Cardiac septum (tissue), 1 donor: ENCODE measurements at regions not wholly inside any gene's neighbourhood (a gene's known extent, or its start where the extent isn't known, plus 50 kb on each side); places are given as distances from the start of the nearest gene placed in this dataset.
"Not testable (repeated sequence)": the region's sequence is repeated elsewhere in the genome, so short reads cannot be mapped to it uniquely, and the experiment has no call there.

Source experiments
- DNase-seq: peaks from one replicate; pipeline ENCODE4 v3.0.0-alpha.2; 2020; ENCODE audit warnings: low spot score
- intact Hi-C: fragments of 100-400 bp; cut with DNase I; formaldehyde crosslinking; loops from one replicate; pipeline ENCODE4 v1.14.0; 2022
- donor health status: DM: no; HTN: no; CAD: no.

DNA sequence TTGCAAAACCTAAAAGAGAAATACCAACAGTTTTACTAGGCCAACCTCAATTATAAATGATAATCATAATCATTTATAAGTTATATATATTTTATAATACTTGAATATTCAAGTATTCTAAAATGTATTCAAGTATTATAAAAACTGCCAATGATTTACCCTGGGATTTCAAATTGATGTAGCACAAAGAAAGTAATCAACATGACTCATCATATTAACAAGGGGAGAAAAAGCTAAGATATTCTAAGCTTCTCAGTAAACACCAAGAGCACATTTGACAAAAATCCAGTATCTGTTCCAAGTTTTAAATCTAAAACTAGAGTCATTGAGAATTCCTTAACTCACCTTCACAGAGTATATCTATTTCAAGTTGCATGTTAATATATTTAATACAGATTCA is 56.1 kb downstream of the CAPZA3 start:
- intact Hi-C loops: no loop called here
- no peak for DNase-seq

DNA sequence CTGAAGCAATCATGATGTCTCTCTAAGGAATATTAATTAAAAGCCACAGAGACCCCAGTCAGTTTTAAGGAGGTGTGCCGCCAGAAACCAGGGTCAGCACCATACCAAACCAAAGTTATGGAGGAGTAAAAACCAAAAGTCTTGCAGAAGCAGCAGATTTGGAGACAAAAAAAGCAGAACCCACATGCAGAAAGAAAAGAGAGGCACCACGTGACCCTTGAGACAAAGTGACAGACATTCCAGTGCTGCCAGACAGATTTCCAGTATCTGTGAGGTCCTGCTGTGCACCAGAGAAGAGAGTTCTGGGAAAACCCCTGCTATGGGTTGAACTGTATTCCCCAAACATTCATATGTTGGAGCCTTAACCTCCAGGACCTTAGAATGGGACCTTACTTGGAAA is 59.7 kb downstream of the CAPZA3 start:
- intact Hi-C loops: no loop called here
- no peak for DNase-seq

DNA sequence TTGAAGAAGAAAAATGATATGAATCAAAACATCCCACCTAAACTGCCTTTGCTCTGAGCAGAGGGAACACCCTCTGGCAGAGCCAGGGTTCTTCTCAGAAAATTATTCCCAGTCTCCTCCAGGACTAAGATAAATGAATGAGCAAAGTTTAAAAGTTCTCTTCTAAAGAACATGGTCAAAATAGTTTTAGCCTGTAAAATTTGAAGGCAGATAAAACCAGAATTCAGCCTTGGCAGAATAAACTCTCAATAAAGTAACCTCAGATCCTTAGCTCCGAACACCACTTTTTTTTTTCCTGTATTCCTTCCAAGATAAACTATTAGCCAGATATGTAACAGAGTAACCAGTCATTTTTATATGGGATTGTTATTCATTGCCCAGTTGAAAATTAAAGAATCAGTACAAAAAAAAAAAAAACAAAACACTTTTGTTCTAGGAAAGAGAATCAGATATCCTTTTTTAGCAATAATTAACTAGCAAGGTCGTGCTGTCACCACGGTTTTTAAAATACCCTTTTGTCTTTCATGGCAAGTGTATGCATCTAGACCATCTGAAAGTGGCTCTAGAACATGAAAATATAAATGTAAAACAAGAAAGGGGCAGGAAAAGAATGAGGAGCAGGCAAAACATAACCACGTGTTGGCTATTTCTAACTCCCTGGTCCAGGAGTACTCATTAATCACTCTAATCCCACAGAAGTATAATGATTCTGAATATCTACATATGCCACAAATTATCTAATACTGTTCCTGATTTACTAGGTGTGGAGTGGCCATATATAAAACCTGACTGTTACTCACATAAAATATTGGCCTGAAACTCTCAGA is 60.8 kb downstream of the CAPZA3 start:
- DNase-seq: no peak
- intact Hi-C loops: no loop called here

DNA sequence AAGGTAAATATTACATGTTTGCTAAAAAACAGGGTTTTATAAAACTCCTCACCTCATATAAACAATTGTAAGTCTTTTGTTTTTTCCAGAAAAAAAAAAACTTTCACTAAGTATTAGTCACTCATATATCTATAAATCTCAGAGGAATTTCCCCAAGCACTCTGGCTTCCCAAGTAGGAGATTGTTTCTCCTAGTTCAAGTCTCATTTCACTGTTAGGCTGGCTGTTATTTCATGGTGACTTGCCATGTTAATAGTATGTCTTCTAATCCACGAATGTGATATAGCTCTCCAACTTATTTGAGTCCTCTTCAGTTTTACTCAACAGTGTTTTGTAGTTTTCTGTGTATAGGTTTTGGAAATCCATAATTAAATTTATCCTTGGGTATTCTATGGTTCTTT is 61.6 kb downstream of the CAPZA3 start:
- DNase-seq: no peak
- intact Hi-C loops: no loop called here

DNA sequence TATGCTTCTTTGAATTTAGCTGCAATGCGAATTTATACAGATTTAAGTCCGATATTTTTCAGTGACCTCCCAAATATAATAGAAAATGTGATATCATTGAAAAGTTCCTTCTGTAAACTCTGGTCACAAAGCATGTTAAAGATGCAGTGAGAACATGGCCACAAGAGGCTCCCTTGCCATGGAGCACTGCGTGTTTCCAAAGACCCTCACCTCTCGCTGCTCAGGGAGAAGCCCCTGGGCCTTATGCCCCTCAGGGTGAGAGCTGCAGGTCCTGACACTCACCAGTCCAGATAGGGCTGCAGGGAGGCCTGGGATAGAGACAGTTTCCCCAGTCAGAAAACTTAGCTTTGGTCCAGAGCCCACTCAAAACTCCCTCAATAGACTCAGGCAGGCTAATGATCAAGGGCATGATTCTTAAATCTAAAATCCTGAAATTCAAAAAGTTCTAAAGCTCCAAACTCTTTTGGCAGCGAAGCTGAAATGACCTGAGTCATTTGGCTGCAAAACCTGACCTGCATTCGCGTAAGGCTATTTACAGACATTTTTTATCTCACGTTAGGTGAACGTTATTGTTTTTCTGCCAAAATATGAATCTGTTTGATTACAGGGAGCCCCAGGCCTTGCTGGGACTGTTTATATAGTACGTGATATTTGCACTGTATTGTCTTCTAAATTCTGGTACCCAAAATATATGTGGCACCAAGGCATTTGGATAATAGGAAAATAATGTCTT is 67.8 kb downstream of the CAPZA3 start:
- no peak for DNase-seq
- intact Hi-C loops: no loop called here

- DNase-seq: no peak
- intact Hi-C loops: no loop called here
Measured at GRCh38 chr12:18807714-18808113, 69.8 kb downstream of the CAPZA3 start.

DNA sequence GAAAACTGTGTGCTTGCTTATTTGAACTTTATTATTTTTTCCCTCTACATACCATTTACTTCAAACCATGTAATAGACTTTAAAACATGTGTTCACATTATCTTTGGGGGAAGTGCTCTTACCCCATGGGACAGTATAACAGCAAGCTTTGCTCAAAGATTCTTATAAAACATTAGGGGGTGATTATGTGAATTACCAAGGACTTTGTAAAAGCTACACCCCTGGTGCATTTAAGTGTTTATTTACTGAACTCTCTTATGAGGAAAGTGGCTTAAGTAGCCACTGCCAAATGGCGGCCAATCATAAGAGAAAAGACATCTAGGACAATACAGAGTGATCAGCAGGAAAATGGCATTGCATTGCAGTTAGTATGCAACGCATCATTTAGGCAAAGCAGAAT is 70.3 kb downstream of the CAPZA3 start:
- no peak for DNase-seq
- intact Hi-C loops: no loop called here

DNA sequence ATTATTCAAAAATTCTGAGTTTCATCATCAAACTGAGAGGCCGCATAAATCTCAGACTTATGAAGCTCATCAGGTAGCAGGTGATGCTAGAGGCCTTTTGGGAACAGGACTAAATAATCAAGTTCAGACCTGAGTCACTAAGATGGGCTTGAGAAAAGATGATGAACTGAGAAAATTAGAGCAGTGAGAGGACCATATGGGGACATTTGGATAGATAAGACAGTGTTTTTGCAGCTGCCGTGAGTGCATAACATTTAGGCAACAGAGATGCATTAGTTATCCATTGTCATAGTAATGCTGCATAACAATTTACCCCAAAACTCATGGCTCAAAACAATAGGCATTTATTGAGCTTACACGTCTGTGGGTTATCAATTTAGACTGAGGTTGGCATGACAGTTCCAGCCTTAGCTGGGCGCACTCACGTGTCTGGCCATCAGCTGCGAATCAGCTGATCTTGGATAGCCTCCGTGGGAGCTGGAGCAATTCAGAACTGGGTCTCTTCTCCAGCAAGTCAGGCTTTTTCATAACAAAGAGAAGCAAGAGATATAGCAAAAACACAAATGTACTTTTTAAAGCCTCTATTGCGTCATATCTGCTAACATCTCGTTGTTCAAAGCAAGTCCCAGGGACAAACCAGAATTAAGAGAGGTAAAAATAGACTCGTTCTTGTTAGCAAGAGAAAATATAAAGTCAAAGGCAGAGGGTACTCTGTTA is 72.8 kb downstream of the CAPZA3 start:
- intact Hi-C loops: no loop called here
- DNase-seq: no peak

GRCh38 chr12:18811273-18811672 is 73.4 kb downstream of the CAPZA3 start:
- intact Hi-C loops: no loop called here
- no peak for DNase-seq

DNA sequence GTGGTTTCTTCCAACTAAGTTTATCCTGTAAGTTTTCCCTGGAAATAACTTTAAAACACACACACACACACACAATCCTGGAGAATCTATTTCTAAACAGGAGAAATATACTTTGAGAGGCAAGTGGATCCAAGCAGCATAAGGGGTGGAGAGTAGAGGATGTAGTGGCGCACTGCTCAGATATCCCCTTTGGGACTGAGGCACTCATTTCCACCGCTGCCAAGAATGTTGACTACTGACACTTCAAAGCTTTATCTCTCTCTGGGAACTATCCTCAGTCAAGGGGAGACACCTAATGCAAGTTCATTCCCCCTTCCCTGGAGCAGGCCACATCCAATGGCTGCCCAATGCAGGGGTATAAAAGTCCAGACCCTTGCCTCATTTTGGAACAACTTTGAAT is 75.8 kb downstream of the CAPZA3 start:
- no peak for DNase-seq

DNA sequence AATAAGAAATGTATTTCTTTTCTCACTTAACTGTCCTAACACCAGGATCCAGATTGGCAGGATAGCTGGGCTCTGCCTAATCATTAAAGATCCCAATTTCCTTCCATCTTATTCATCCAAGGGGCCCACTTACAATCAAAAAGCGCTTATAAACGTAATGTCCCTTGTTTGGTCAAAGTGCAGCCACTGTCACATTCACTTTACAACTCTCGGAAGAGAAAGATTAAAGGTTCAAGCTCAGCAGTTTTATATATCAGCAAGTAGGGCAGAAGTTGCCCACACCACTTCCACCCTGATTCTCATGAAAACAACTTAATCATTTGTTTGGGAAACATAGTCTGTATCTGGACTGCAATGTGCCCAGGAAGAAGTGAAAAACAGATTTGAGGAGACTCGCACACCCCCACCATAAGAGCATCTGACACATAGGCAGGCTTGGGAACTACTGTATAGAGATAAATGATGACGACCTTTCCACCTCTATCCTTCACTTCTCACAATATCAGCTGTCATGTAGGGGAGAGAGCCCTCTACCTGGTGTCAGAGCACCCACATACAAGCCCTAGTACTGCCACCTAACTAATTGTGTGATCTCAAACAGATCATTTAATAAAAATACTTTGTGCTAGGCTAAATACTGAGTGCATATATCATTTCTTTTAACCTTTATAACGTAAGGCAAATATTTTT is 80.8 kb downstream of the CAPZA3 start:
- intact Hi-C loops: no loop called here
- DNase-seq: no peak

More for the DNA sequence above, 75.8 kb downstream of the CAPZA3 start:
- intact Hi-C loops: no loop called here

- intact Hi-C loops: no loop called here
- no peak for DNase-seq
Measured at GRCh38 chr12:18819484-18819883, 81.6 kb downstream of the CAPZA3 start.

DNA sequence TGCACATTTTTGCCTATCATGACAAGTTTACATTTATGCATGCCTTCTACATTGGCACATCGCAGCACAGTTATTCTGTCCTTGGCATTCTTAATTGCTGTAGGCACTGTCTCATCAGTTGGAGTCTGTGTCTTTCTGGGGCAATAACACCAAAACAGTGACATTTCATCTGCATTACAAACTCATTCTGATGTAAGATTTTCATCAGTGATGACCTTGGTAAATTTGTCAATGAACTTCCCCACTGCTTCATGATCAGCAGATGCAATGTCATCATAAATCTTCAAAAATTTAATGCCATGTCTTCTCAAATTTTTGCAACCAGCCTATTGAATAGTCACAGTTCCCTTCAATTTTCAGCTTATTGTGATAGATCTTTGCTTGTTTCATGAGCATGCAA is 85.5 kb downstream of the CAPZA3 start:
- intact Hi-C loops: no loop called here
- DNase-seq: no peak

DNA sequence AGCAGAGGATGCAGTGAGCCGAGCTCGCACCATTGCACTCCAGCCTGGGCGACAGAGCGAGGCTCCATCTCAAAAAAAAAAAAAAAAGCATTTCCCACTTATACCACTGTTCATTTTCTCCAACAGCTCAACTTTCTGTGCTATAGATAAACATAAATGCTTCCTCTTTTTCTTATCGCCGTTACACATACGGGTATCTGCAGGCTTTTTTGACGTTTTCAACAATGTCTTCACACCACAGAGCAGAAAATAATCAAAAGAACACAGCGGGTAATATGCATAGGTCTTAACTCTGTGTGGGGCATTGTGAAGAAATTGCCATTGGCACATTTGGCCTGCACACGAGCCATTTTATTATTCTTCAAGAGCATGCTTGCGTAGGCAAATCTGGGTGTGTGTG is 86.4 kb downstream of the CAPZA3 start:
- no peak for DNase-seq
- intact Hi-C loops: no loop called here

- DNase-seq: no peak
- intact Hi-C loops: no loop called here
Measured at GRCh38 chr12:18825138-18825537, 87.2 kb downstream of the CAPZA3 start.

GRCh38 chr12:18827913-18828312 is 90.0 kb downstream of the CAPZA3 start:
- DNase-seq: no peak
- intact Hi-C loops: no loop called here

DNA sequence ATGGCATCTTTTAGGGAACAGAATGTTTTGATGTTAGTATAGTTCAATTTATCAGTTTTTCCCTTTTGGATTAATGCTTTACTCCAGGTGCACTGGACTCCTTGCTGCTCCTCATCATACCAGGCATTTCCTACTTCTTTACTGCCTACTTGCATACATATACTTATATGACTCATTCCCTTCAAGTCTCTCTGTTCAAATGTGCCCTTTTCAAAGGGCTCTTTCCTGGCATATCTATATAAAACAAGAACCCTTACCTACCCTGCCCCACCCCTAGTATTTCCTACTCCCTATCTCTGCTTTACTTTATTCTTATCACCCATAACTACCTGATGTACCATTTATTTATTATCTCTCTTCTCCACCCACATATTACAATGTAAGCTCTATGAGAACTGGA is 90.6 kb downstream of the CAPZA3 start:
- no peak for DNase-seq
- intact Hi-C loops: no loop called here

DNA sequence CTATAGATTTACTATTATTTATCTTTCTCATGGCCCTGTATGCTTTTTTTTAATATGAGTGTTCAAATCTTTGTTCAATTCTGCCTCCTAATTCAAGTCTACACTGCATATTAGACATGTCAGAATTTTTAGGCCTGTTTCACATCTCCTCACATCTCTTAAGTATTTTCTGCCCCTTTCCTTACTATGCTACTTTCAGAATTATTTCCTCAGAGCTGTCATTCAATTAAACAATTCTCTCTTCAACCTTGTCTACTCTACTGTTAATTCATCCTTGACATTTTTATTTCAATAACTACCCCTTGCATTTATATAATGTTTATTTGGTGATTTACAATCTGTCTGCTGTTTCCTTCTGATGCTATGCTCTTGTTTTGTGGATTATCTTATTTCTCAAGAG is 91.1 kb downstream of the CAPZA3 start:
- DNase-seq: no peak

DNA sequence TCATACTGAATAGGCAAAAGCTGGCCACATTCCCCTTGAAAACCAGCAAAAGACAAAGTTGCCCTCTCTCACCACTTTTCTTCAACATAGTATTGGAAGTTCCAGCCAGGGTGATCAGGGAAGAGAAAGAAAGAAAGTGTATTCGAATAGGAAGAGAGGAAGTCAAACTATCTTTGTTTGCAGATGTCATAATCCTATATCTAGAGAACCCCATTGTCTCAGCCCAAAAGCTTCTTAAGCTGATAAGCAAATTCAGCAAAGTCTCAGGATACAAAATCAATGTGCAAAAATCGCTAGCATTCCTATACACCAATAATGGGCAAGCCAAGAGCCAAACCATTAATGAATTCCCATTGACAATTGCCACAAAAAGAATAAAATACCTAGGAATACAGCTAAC is 95.0 kb downstream of the CAPZA3 start:
- DNase-seq, intact Hi-C loops: not testable (repeated sequence)

More for the DNA sequence above, 91.1 kb downstream of the CAPZA3 start:
- intact Hi-C loops: no loop called here

- DNase-seq: no peak
- intact Hi-C loops: no loop called here
Measured at GRCh38 chr12:18837025-18837424, 99.1 kb downstream of the CAPZA3 start.
